ENCODE measurements at regions not wholly inside any gene's neighbourhood (a gene's known extent, or its start where the extent isn't known, plus 50 kb on each side); places are given as distances from the start of the nearest gene placed in this dataset.

DNA sequence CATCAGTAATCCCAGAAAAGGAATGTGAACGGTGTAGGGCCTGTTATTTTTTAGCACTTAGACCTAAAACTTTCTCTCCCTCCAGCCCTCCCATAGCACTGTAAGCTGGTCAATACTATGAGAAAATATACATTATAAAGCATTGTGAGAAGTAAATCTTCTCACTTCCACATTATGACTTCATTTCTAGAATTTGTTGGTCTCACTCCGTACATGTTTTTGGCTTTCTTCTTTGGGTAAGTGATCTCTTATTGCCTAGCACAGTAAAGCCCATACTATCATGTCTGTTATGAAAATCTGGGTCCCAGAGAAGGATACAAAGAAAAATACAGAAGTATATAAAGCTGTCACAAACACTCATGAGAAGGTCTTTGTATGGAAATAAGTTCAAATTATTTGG lies 1851.1 kb upstream of the IGFBP7 start:
- Histone ChIP-seq H3K36me3 (no peaks in the 10 kb centered on the region), H3K9me3 (no peaks in the 10 kb centered on the region), H3K4me3 (no peak overlapping the region), H3K27me3 (no peaks in the 10 kb centered on the region), H3K27ac (no peak overlapping the region), H3K4me1 (no peaks in the 10 kb centered on the region)
- no peak for ATAC-seq (ENCODE audit: low FRiP score in 2 of 2)
- TF ChIP-seq POLR2AphosphoS5 (IDR thresholded peaks at IDR 0.05) = no peak
- no peak for TF ChIP-seq EP300 (IDR thresholded peaks at IDR 0.05)
- no peak for DNase-seq
- WGBS, 2 donors = 74 to 78% methylated on average over 2 of the region's 2 CpGs

DNA sequence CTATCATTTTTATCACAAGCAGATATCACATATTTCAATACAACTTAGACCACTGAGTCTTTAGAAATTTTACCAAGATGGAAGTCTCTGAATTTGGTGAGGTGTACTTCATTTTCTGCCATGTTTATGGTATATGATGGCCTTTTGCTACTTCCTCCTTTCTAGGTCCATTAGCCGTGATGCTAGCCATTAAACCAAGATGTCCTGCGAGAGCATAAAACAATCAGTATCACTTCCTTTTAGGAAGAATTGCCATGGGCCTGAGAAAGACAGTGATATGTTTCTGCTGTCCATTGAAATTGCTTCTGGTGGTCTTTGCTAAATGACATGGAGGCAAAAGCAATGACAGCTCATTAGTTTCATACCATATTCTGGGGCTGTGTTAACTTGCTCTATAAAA lies 1851.7 kb upstream of the IGFBP7 start:
- no peaks in the 10 kb centered on the region for H3K9me3 ChIP-seq
- no peak overlapping the region for H3K27ac ChIP-seq
- no peak for ATAC-seq (ENCODE audit: low FRiP score in 2 of 2)
- no peak overlapping the region for H3K4me3 ChIP-seq
- H3K4me1 ChIP-seq = no peaks in the 10 kb centered on the region
- no peaks in the 10 kb centered on the region for H3K27me3 ChIP-seq
- WGBS, 2 donors = 55 to 57% methylated on average over 2 of the region's 2 CpGs
- TF ChIP-seq, protein P1, sequence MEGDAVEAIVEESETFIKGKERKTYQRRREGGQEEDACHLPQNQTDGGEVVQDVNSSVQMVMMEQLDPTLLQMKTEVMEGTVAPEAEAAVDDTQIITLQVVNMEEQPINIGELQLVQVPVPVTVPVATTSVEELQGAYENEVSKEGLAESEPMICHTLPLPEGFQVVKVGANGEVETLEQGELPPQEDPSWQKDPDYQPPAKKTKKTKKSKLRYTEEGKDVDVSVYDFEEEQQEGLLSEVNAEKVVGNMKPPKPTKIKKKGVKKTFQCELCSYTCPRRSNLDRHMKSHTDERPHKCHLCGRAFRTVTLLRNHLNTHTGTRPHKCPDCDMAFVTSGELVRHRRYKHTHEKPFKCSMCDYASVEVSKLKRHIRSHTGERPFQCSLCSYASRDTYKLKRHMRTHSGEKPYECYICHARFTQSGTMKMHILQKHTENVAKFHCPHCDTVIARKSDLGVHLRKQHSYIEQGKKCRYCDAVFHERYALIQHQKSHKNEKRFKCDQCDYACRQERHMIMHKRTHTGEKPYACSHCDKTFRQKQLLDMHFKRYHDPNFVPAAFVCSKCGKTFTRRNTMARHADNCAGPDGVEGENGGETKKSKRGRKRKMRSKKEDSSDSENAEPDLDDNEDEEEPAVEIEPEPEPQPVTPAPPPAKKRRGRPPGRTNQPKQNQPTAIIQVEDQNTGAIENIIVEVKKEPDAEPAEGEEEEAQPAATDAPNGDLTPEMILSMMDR (IDR thresholded peaks at IDR 0.05) = no peak
- TF ChIP-seq POLR2A (IDR thresholded peaks at IDR 0.05) (no peak), POLR2AphosphoS5 (IDR thresholded peaks at IDR 0.05) (no peak), EP300 (IDR thresholded peaks at IDR 0.05) (no peak)
- no peaks in the 10 kb centered on the region for H3K36me3 ChIP-seq
- no peak for DNase-seq

DNA sequence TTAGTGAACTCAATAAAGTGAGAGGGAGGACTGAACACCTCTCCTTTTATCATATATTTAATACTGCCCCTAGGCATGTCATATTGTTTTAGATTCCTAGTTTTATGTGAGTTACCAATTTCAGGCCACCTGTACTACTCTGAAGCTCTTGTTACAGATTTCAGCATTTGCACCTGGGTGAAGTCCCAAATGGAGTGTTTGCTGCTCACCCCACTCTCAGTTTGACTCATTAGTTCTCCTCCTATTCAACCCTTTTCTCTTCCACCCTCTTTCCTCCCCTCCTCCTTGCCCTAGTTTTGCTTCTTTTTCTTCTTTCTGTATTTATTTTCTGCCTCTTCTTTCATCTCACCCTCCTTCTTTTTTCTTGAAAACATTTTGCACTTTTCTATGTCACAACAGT lies 1852.2 kb upstream of the IGFBP7 start:
- Histone ChIP-seq H3K4me1 (no peaks in the 10 kb centered on the region), H3K36me3 (no peaks in the 10 kb centered on the region), H3K27ac (no peak overlapping the region), H3K4me3 (no peak overlapping the region), H3K27me3 (no peaks in the 10 kb centered on the region), H3K9me3 (no peaks in the 10 kb centered on the region)
- no peak for ATAC-seq (ENCODE audit: low FRiP score in 2 of 2)
- TF ChIP-seq, protein P1 (IDR thresholded peaks at IDR 0.05) = no peak
- TF ChIP-seq POLR2A (IDR thresholded peaks at IDR 0.05) = no peak
- TF ChIP-seq POLR2AphosphoS5 (IDR thresholded peaks at IDR 0.05) = no peak
- no peak for TF ChIP-seq EP300 (IDR thresholded peaks at IDR 0.05)
- no peak for DNase-seq

DNA sequence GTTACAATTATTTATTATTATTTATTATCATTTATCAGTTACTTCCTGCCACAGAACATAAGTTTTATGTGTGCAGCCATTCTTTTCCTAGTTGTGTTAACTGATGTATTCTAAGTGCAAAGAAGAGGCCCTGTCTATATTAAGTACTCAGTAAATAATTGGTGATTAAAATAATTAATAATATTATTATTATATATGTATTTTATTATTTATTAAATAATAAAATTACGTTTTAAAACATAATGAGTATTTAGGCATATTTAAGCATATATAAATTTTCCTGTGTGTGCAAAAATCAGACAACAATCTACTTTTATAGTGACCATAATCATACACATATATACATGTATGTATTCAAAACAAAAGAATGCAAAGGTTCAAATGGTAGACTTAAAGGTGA lies 1871.6 kb upstream of the IGFBP7 start:
- no peaks in the 10 kb centered on the region for H3K9me3 ChIP-seq
- DNase-seq = no peak
- WGBS, 2 donors = 20 to 43% methylated on average over 1 of the region's 1 CpG
- no peak overlapping the region for H3K27ac ChIP-seq
- no peaks in the 10 kb centered on the region for H3K27me3 ChIP-seq
- no peak for ATAC-seq (ENCODE audit: low FRiP score in 2 of 2)
- no peaks in the 10 kb centered on the region for H3K36me3 ChIP-seq
- TF ChIP-seq POLR2AphosphoS5 (IDR thresholded peaks at IDR 0.05) (no peak), POLR2A (IDR thresholded peaks at IDR 0.05) (no peak), EP300 (IDR thresholded peaks at IDR 0.05) (no peak)
- TF ChIP-seq, protein P1 (IDR thresholded peaks at IDR 0.05) = no peak
- no peaks in the 10 kb centered on the region for H3K4me1 ChIP-seq
- no peak overlapping the region for H3K4me3 ChIP-seq

DNA sequence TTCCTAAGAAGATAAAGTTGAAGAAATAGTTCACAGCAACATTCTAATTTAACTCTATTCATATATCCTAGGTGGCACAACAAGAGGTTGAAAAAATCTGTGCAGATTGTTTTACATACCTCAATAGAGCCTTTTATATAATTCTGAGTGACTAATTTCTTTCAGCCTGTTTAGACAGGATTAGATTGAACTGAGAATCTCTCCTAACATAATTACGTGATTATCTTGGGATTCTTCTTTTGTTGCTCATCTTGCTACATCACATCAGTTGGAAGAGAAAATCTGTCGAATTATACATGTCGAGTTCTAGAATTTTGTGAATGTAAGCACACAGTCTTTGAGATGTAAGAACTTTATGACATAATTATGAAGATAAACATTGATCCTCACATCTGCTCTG lies 1873.7 kb upstream of the IGFBP7 start:
- Histone ChIP-seq H3K27ac (no peak overlapping the region), H3K27me3 (no peaks in the 10 kb centered on the region), H3K4me3 (no peak overlapping the region), H3K9me3 (no peaks in the 10 kb centered on the region), H3K36me3 (no peaks in the 10 kb centered on the region), H3K4me1 (no peaks in the 10 kb centered on the region)
- 70 to 80% methylated on average over 3 of the region's 3 CpGs for WGBS, 2 donors
- no peak for TF ChIP-seq EP300 (IDR thresholded peaks at IDR 0.05)
- TF ChIP-seq POLR2AphosphoS5 (IDR thresholded peaks at IDR 0.05) = no peak
- TF ChIP-seq, protein P1 (IDR thresholded peaks at IDR 0.05) = no peak
- TF ChIP-seq POLR2A (IDR thresholded peaks at IDR 0.05) = no peak
- DNase-seq (no peak), ATAC-seq (ENCODE audit: low FRiP score in 2 of 2) (no peak)

Data from upper lobe of left lung (tissue), 6 donors.